IMR-90 (cell line): ENCODE measurements at regions not wholly inside any gene's neighbourhood (a gene's known extent, or its start where the extent isn't known, plus 50 kb on each side); places are given as distances from the start of the nearest gene placed in this dataset.

Source experiments
- ATAC-seq: fragments of 200-7000 bp; cut with Tn5 transposase; 2 replicates; pipeline ENCODE4 v1.9.1; 2020; ENCODE audit warnings: low read depth, mild to moderate bottlenecking, moderate library complexity
- BruUV-seq: library from RNA; stranded (reverse); fragments of 400-500 nt; replicated peaks from 2 replicates; lab custom pipeline; 2021; lab: Mats Ljungman, UMichigan
- CTCF ChIA-PET: fragments of 300-600 bp; formaldehyde crosslinking; extraction: SDS; loops from one replicate; lab custom pipeline; 2021; ENCODE audit warnings: antibody characterized with exemption; lab: Yijun Ruan, JAX
- POLR2A ChIA-PET: fragments of 300-600 bp; sonication (Branson Sonifier 250); formaldehyde crosslinking; loops from one replicate; lab custom pipeline; 2022; ENCODE audit warnings: antibody characterized with exemption; ENCODE audit not compliant: unreplicated experiment; lab: Charles Lee
- DNase-seq: peaks from one replicate; pipeline ENCODE4 v3.0.0; 2013
- H2AFZ ChIP-seq: replicated peaks from 2 replicates; pipeline ENCODE3; 2013; ENCODE audit warnings: low read length, mild to moderate bottlenecking; ENCODE audit not compliant: poor library complexity
- H2AK5ac ChIP-seq: 2 replicates; pipeline ENCODE4 v1.6.1; 2013; ENCODE audit warnings: low read depth, low read length, inconsistent platforms
- H2AK9ac ChIP-seq: replicated peaks from 2 replicates; pipeline ENCODE3; 2013; ENCODE audit warnings: mild to moderate bottlenecking, low read depth, low read length, moderate library complexity; ENCODE audit not compliant: poor library complexity
- H2BK120ac ChIP-seq: 2 replicates; pipeline ENCODE4 v1.6.1; 2013; ENCODE audit warnings: low read depth, low read length, inconsistent platforms
- H2BK15ac ChIP-seq: 3 replicates; pipeline ENCODE4 v1.6.1; 2013; ENCODE audit warnings: low read depth, low read length, inconsistent platforms
- H2BK20ac ChIP-seq: 2 replicates; pipeline ENCODE4 v1.6.1; 2013; ENCODE audit warnings: low read depth, mild to moderate bottlenecking, inconsistent platforms, low read length, moderate library complexity
- H2BK5ac ChIP-seq: 2 replicates; pipeline ENCODE4 v1.6.1; 2013; ENCODE audit warnings: mild to moderate bottlenecking, low read depth, low read length, inconsistent platforms; ENCODE audit not compliant: poor library complexity, severe bottlenecking
- H3K14ac ChIP-seq: replicated peaks from 2 replicates; pipeline ENCODE4 v1.6.1; 2013; ENCODE audit warnings: low read depth, low read length, inconsistent platforms
- H3K18ac ChIP-seq: 2 replicates; pipeline ENCODE4 v1.6.1; 2013; ENCODE audit warnings: low read depth, low read length, control low read depth
- H3K23ac ChIP-seq: 2 replicates; pipeline ENCODE4 v1.6.1; 2013; ENCODE audit warnings: low read depth, low read length, inconsistent platforms
- H3K27ac ChIP-seq: 2 replicates; pipeline ENCODE4 v1.5.1; 2013; ENCODE audit warnings: mild to moderate bottlenecking, control low read depth, low read length; ENCODE audit not compliant: insufficient read depth
- H3K27me3 ChIP-seq: 2 replicates; pipeline ENCODE4 v1.6.1; 2013; ENCODE audit warnings: low read length; ENCODE audit not compliant: control insufficient read depth, insufficient read depth
- H3K36me3 ChIP-seq: 2 replicates; pipeline ENCODE4 v1.6.1; 2013; ENCODE audit warnings: low read length, mixed read lengths; ENCODE audit not compliant: control insufficient read depth, insufficient read depth
- H3K4ac ChIP-seq: 2 replicates; pipeline ENCODE4 v1.6.1; 2013; ENCODE audit warnings: low read depth, low read length, inconsistent platforms
- H3K4me1 ChIP-seq: 2 replicates; pipeline ENCODE4 v1.6.1; 2013; ENCODE audit warnings: low read length, mixed read lengths; ENCODE audit not compliant: control insufficient read depth, insufficient read depth
- H3K4me2 ChIP-seq: 2 replicates; pipeline ENCODE4 v1.6.1; 2013; ENCODE audit warnings: low read depth, mild to moderate bottlenecking, control low read depth, low read length, moderate library complexity
- H3K4me3 ChIP-seq: 2 replicates; pipeline ENCODE4 v1.5.1; 2013; ENCODE audit warnings: low read depth, mild to moderate bottlenecking, control low read depth, low read length, moderate library complexity; ENCODE audit not compliant: insufficient read depth
- H3K56ac ChIP-seq: 2 replicates; pipeline ENCODE4 v1.6.1; 2013; ENCODE audit warnings: low read length, inconsistent platforms; ENCODE audit not compliant: insufficient read depth; ENCODE audit errors: extremely low read depth
- H3K79me1 ChIP-seq, 2 experiments: 2 replicates each; pipeline ENCODE4 v1.6.1; 2013; ENCODE audit warnings: low read length in 2 of 2, inconsistent platforms in 1 of 2, low read depth in 1 of 2
- H3K9ac ChIP-seq: 2 replicates; pipeline ENCODE4 v1.6.1; 2013; ENCODE audit warnings: low read depth, low read length, control low read depth
- H3K9me1 ChIP-seq: 2 replicates; pipeline ENCODE4 v1.6.1; 2013; ENCODE audit warnings: low read length, inconsistent platforms; ENCODE audit not compliant: insufficient read depth
- H3K9me3 ChIP-seq: 2 replicates; pipeline ENCODE4 v1.6.1; 2013; ENCODE audit warnings: low read length; ENCODE audit not compliant: control insufficient read depth, insufficient read depth
- H4K20me1 ChIP-seq: 2 replicates; pipeline ENCODE4 v1.6.1; 2013; ENCODE audit warnings: low read length, inconsistent platforms; ENCODE audit not compliant: insufficient read depth
- H4K5ac ChIP-seq: 2 replicates; pipeline ENCODE4 v1.6.1; 2013; ENCODE audit warnings: mild to moderate bottlenecking, low read depth, low read length, control low read depth
- H4K8ac ChIP-seq, 2 experiments: 2 replicates each; pipeline ENCODE4 v1.6.1; 2013; ENCODE audit warnings: low read depth in 2 of 2, low read length in 2 of 2, control low read depth in 1 of 2, inconsistent platforms in 1 of 2
- H4K91ac ChIP-seq: 2 replicates; pipeline ENCODE4 v1.6.1; 2013; ENCODE audit warnings: low read depth, low read length, inconsistent platforms; ENCODE audit not compliant: insufficient read depth
- CEBPB ChIP-seq: IDR thresholded peaks from 2 replicates; pipeline ENCODE4 v1.6.1; 2012; ENCODE audit warnings: low read depth, low read length, improper control_type of control experiment
- ELK1 ChIP-seq: fragments of 150-350 bp; IDR thresholded peaks from 2 replicates; pipeline ENCODE4 v1.6.1; 2016; ENCODE audit warnings: low read depth, mild to moderate bottlenecking, low read length, moderate library complexity, borderline replicate concordance
- FOS ChIP-seq: fragments of 150-350 bp; IDR thresholded peaks from 2 replicates; pipeline ENCODE4 v1.6.1; 2016; ENCODE audit warnings: low read depth, low read length
- MXI1 ChIP-seq: IDR thresholded peaks from 2 replicates; pipeline ENCODE4 v1.6.1; 2012; ENCODE audit warnings: low read depth, mild to moderate bottlenecking, low read length, moderate library complexity, borderline replicate concordance
- POLR2A ChIP-seq: IDR thresholded peaks from 2 replicates; pipeline ENCODE4 v1.6.1; 2012; ENCODE audit warnings: mild to moderate bottlenecking, low read depth, low read length
- RAD21 ChIP-seq: IDR thresholded peaks from 2 replicates; pipeline ENCODE4 v1.6.1; 2012; ENCODE audit warnings: low read length, improper control_type of control experiment
- WGBS, 2 experiments: methylation state at CpG; one replicate each; pipeline versions ENCODE4 v1.1.5 to v1.1.7; 2013; ENCODE audit warnings: missing lambda C conversion rate in 2 of 2; ENCODE audit not compliant: insufficient read length in 1 of 2; ENCODE audit errors: extremely low coverage in 2 of 2; 5-methylcytosine and 5-hydroxymethylcytosine counted together
- dilution Hi-C: fragments of 300-500 bp; cut with HindIII; formaldehyde crosslinking; loops from one replicate; pipeline ENCODE4 v1.14.3; 2018; ENCODE audit warnings: low sequenced_read_pairs; ENCODE audit not compliant: unreplicated experiment
- in situ Hi-C: fragments of 300-500 bp; cut with MboI; formaldehyde crosslinking; loops from 3 replicates; pipeline ENCODE4 v1.14.3; 2019; ENCODE audit warnings: low sequenced_read_pairs, inconsistent platforms, mixed read lengths
- intact Hi-C: fragments of 100-400 bp; cut with micrococcal nuclease; formaldehyde crosslinking; loops from 2 replicates; pipeline ENCODE4 v1.10.0; 2022

- no peak overlapping the region for H2AK9ac ChIP-seq
- H3K23ac ChIP-seq: no peak overlapping the region
- H3K4ac ChIP-seq: no peak overlapping the region
- ChIA-PET POLR2A (no interaction called here), CTCF (no interaction called here)
- TF ChIP-seq POLR2A (no peak), ELK1 (no peak), FOS (no peak), MXI1 (no peak), CEBPB (no peak), RAD21 (no peak)
- no peak overlapping the region for H4K91ac ChIP-seq
- ATAC-seq: no peak
- no peak overlapping the region for H4K5ac ChIP-seq
- no peak for DNase-seq
- no peak overlapping the region for H3K9ac ChIP-seq
- no peaks in the 10 kb centered on the region for H3K79me1 ChIP-seq
- H2AK5ac ChIP-seq: no peak overlapping the region
- no peak overlapping the region for H3K18ac ChIP-seq
- no peak overlapping the region for H2BK20ac ChIP-seq
- no peak overlapping the region for H3K27ac ChIP-seq
- no TSS peak for BruUV-seq
- H4K20me1 ChIP-seq: no peaks in the 10 kb centered on the region
- intact Hi-C loops (no loop called here), in situ Hi-C loops (no loop called here), dilution Hi-C loops (no loop called here)
- H2BK120ac ChIP-seq: no peak overlapping the region
- no peaks in the 10 kb centered on the region for H3K9me3 ChIP-seq
- no peaks in the 10 kb centered on the region for H3K36me3 ChIP-seq
- no peak overlapping the region for H2BK15ac ChIP-seq
- no peaks in the 10 kb centered on the region for H3K9me1 ChIP-seq
- H3K56ac ChIP-seq: no peak overlapping the region
- H3K14ac ChIP-seq: no peak overlapping the region
- H3K4me2 ChIP-seq: no peak overlapping the region
- no peak overlapping the region for H2BK5ac ChIP-seq
- no peak overlapping the region for H3K4me3 ChIP-seq
- no peaks in the 10 kb centered on the region for H3K27me3 ChIP-seq
- H3K4me1 ChIP-seq: no peaks in the 10 kb centered on the region; the same call in 1 of the 2 replicates
- no CpG with 5 or more reads among the region's 7 CpGs for WGBS, 2 experiments
- H2AFZ ChIP-seq: no peak overlapping the region
- H4K8ac ChIP-seq: no peak overlapping the region
Observed at GRCh38 chr5:124566875-124567450, 179.5 kb downstream of the ZNF608 start.
